ENCODE measurements at regions not wholly inside any gene's neighbourhood (a gene's known extent, or its start where the extent isn't known, plus 50 kb on each side); places are given as distances from the start of the nearest gene placed in this dataset.

GRCh38 chr4:81732980-81733379 is 261.3 kb upstream of the RASGEF1B start:
- no peak for DNase-seq
- Histone ChIP-seq H3K9me3 (ENCODE audit: control insufficient read depth, low read length) (no peaks in the 10 kb centered on the region), H3K4me3 (ENCODE audit: low read length) (no peak overlapping the region), H3K4me1 (ENCODE audit: control insufficient read depth, insufficient read depth, low read length) (no peaks in the 10 kb centered on the region), H3K36me3 (ENCODE audit: control insufficient read depth, insufficient read depth, low read length) (no peaks in the 10 kb centered on the region), H3K27me3 (ENCODE audit: control insufficient read depth, insufficient read depth, low read length, poor library complexity, severe bottlenecking) (no peaks in the 10 kb centered on the region), H3K9ac (ENCODE audit: extremely low read depth, low read length, poor library complexity, severe bottlenecking) (no peak overlapping the region), H3K27ac (ENCODE audit: low read depth, low read length) (no peak overlapping the region)
- H3K27me3 Mint-ChIP-seq (ENCODE audit: insufficient read depth) = no peaks in the 10 kb centered on the region
- H3K4me1 Mint-ChIP-seq = no peaks in the 10 kb centered on the region
- H3K36me3 Mint-ChIP-seq (ENCODE audit: low read depth) = no peaks in the 10 kb centered on the region
- H3K27ac Mint-ChIP-seq = no peak overlapping the region
- no peaks in the 10 kb centered on the region for H3K9me3 Mint-ChIP-seq
- WGBS, 2 experiments (ENCODE audit: insufficient coverage in 1 of 2, insufficient read length in 1 of 2) = 100% methylated on average over 1 of the region's 1 CpG; no CpG with 5 or more reads in 1 of the 2 experiments
- no peak overlapping the region for H3K4me3 Mint-ChIP-seq
- TF ChIP-seq CTCF (conservative IDR thresholded peaks at IDR 0.05) = no peak

GRCh38 chr4:81724925-81725329 is 253.2 kb upstream of the RASGEF1B start:
- Histone ChIP-seq H3K27ac (ENCODE audit: low read depth, low read length) (no peak overlapping the region), H3K36me3 (ENCODE audit: control insufficient read depth, insufficient read depth, low read length) (no peaks in the 10 kb centered on the region), H3K9me3 (ENCODE audit: control insufficient read depth, low read length) (no peaks in the 10 kb centered on the region), H3K9ac (ENCODE audit: extremely low read depth, low read length, poor library complexity, severe bottlenecking) (no peak overlapping the region), H3K27me3 (ENCODE audit: control insufficient read depth, insufficient read depth, low read length, poor library complexity, severe bottlenecking) (no peaks in the 10 kb centered on the region), H3K4me1 (ENCODE audit: control insufficient read depth, insufficient read depth, low read length) (peaks cover 4% of the 10 kb centered on the region), H3K4me3 (ENCODE audit: low read length) (no peak overlapping the region)
- no peak overlapping the region for H3K4me3 Mint-ChIP-seq
- H3K27me3 Mint-ChIP-seq (ENCODE audit: insufficient read depth) = no peaks in the 10 kb centered on the region
- no peak for TF ChIP-seq CTCF (conservative IDR thresholded peaks at IDR 0.05)
- H3K27ac Mint-ChIP-seq = no peak overlapping the region
- no peaks in the 10 kb centered on the region for H3K9me3 Mint-ChIP-seq
- H3K4me1 Mint-ChIP-seq = peaks cover 9% of the 10 kb centered on the region
- WGBS, 2 experiments (ENCODE audit: insufficient coverage in 1 of 2, insufficient read length in 1 of 2) = 57 to 82% methylated on average over 2 of the region's 2 CpGs
- H3K36me3 Mint-ChIP-seq (ENCODE audit: low read depth) = no peaks in the 10 kb centered on the region
- peak; percentile 79 for DNase-seq

- 94 to 100% methylated on average over 1 to 3 of the region's 3 CpGs for WGBS, 2 experiments (ENCODE audit: insufficient coverage in 1 of 2, insufficient read length in 1 of 2)
- Histone ChIP-seq H3K9ac (ENCODE audit: extremely low read depth, low read length, poor library complexity, severe bottlenecking) (no peak overlapping the region), H3K4me1 (ENCODE audit: control insufficient read depth, insufficient read depth, low read length) (peaks cover 4% of the 10 kb centered on the region), H3K9me3 (ENCODE audit: control insufficient read depth, low read length) (no peaks in the 10 kb centered on the region), H3K4me3 (ENCODE audit: low read length) (no peak overlapping the region), H3K27ac (ENCODE audit: low read depth, low read length) (no peak overlapping the region), H3K27me3 (ENCODE audit: control insufficient read depth, insufficient read depth, low read length, poor library complexity, severe bottlenecking) (no peaks in the 10 kb centered on the region), H3K36me3 (ENCODE audit: control insufficient read depth, insufficient read depth, low read length) (no peaks in the 10 kb centered on the region)
- Mint-ChIP-seq H3K9me3 (no peaks in the 10 kb centered on the region), H3K4me1 (peaks cover 9% of the 10 kb centered on the region), H3K27ac (no peak overlapping the region), H3K4me3 (no peak overlapping the region), H3K36me3 (ENCODE audit: low read depth) (no peaks in the 10 kb centered on the region), H3K27me3 (ENCODE audit: insufficient read depth) (no peaks in the 10 kb centered on the region)
- no peak for DNase-seq
- no peak for TF ChIP-seq CTCF (conservative IDR thresholded peaks at IDR 0.05)
These were observed 252.3 kb upstream of the RASGEF1B start for GRCh38 chr4:81723927-81724587.
